OCI-LY3 (cell line): ENCODE measurements at regions not wholly inside any gene's neighbourhood (a gene's known extent, or its start where the extent isn't known, plus 50 kb on each side); places are given as distances from the start of the nearest gene placed in this dataset.

Experiments
- H2AFZ ChIP-seq: fragments of 200-600, 300-600 bp; shearing (Covaris generic); 2 replicates; pipeline ENCODE4 v1.6.0; 2014; ENCODE audit warnings: antibody characterized with exemption, low read depth, low read length
- H3K27ac ChIP-seq: fragments of 200-600, 300-600 bp; sonication (generic); 2 replicates; pipeline ENCODE4 v1.5.1; 2014; ENCODE audit warnings: mild to moderate bottlenecking, low read length, moderate library complexity, mixed read lengths
- H3K27me3 ChIP-seq: fragments of 200-600, 300-600 bp; sonication (generic); 2 replicates; pipeline ENCODE4 v1.6.1; 2014; ENCODE audit warnings: low read depth, low read length, mixed read lengths
- H3K36me3 ChIP-seq: fragments of 200-600, 300-600 bp; sonication (generic); replicated peaks from 2 replicates; pipeline ENCODE3; 2014; ENCODE audit warnings: low read depth, low read length, mixed read lengths
- H3K4me1 ChIP-seq: fragments of 300-600, 200-600 bp; sonication (generic); 2 replicates; pipeline ENCODE4 v1.6.1; 2014; ENCODE audit warnings: low read length, mixed read lengths
- H3K4me2 ChIP-seq: fragments of 200-600, 300-600 bp; sonication (generic); 2 replicates; pipeline ENCODE4 v1.6.1; 2014; ENCODE audit warnings: low read length, mixed read lengths
- H3K4me3 ChIP-seq: fragments of 300-600, 200-600 bp; sonication (generic); 2 replicates; pipeline ENCODE4 v1.5.1; 2014; ENCODE audit warnings: antibody characterized with exemption, mild to moderate bottlenecking, low read length, moderate library complexity
- H3K79me2 ChIP-seq: fragments of 300-600, 200-600 bp; shearing (Covaris generic); 2 replicates; pipeline ENCODE4 v1.6.1; 2014; ENCODE audit warnings: mild to moderate bottlenecking, low read length, mixed read lengths
- H3K9ac ChIP-seq: fragments of 300-600, 200-600 bp; shearing (Covaris generic); 2 replicates; pipeline ENCODE4 v1.6.0; 2014; ENCODE audit warnings: mild to moderate bottlenecking, low read length, moderate library complexity
- H3K9me3 ChIP-seq: fragments of 200-600, 300-600 bp; shearing (Covaris generic); 2 replicates; pipeline ENCODE4 v1.6.1; 2014; ENCODE audit warnings: low read length, mixed read lengths; ENCODE audit not compliant: insufficient read depth
- H4K20me1 ChIP-seq: fragments of 200-600, 300-600 bp; sonication (generic); 2 replicates; pipeline ENCODE4 v1.6.1; 2016; ENCODE audit warnings: low read length, mixed read lengths; ENCODE audit not compliant: insufficient read depth
- CTCF ChIP-seq: fragments of 200-600, 300-600 bp; sonication (generic); IDR thresholded peaks from 2 replicates; pipeline ENCODE4 v1.5.1; 2014; ENCODE audit warnings: antibody characterized with exemption, low read length, low read depth
- EZH2phosphoT487 ChIP-seq: fragments of 200-600 bp; shearing (Covaris generic); IDR thresholded peaks from 2 replicates; pipeline ENCODE4 v1.6.1; 2018; ENCODE audit warnings: antibody characterized with exemption, mixed run types, low read depth

GRCh38 chr6:166861961-166862286, 94.4 kb downstream of the RNASET2 start:
- 0 out of 2 replicates have a peak overlapping the region, but pooled peaks have one; percentile 17 for H2AFZ ChIP-seq
- peak overlapping the region; percentile 83 for H3K4me2 ChIP-seq
- TF ChIP-seq CTCF (no peak), EZH2phosphoT487 (no peak)
- no peak overlapping the region for H3K9ac ChIP-seq
- H3K4me3 ChIP-seq, result peak overlapping the region; percentile 75
- H3K9me3 ChIP-seq, result no peaks in the 10 kb centered on the region
- H3K27ac ChIP-seq, result no peak overlapping the region
- no peaks in the 10 kb centered on the region for H4K20me1 ChIP-seq
- 0 out of 2 replicates have a peak, but pooled peaks cover 2% of the 10 kb centered on the region for H3K4me1 ChIP-seq
- no peaks in the 10 kb centered on the region for H3K36me3 ChIP-seq
- peaks cover 49% of the 10 kb centered on the region for H3K27me3 ChIP-seq
- H3K79me2 ChIP-seq, result no peaks in the 10 kb centered on the region

- no peak overlapping the region for H2AFZ ChIP-seq
- H3K79me2 ChIP-seq, result no peaks in the 10 kb centered on the region
- H3K4me2 ChIP-seq, result no peak overlapping the region
- H3K36me3 ChIP-seq, result no peaks in the 10 kb centered on the region
- H3K9me3 ChIP-seq, result no peaks in the 10 kb centered on the region
- 0 out of 2 replicates have a peak, but pooled peaks cover 2% of the 10 kb centered on the region for H3K4me1 ChIP-seq
- no peaks in the 10 kb centered on the region for H4K20me1 ChIP-seq
- H3K27ac ChIP-seq, result no peak overlapping the region
- peaks cover 49% of the 10 kb centered on the region for H3K27me3 ChIP-seq
- TF ChIP-seq EZH2phosphoT487, result no peak
- TF ChIP-seq CTCF, result no peak
- no peak overlapping the region for H3K9ac ChIP-seq
- H3K4me3 ChIP-seq, result no peak overlapping the region
Measured at GRCh38 chr6:166861304-166861703, 95.0 kb downstream of the RNASET2 start.

- Histone ChIP-seq H3K27me3 (peaks cover 52% of the 10 kb centered on the region), H3K27ac (no peak overlapping the region), H3K9ac (no peak overlapping the region), H2AFZ (no peak overlapping the region), H3K4me2 (no peak overlapping the region), H3K9me3 (no peaks in the 10 kb centered on the region), H3K36me3 (no peaks in the 10 kb centered on the region), H3K4me3 (no peak overlapping the region), H4K20me1 (no peaks in the 10 kb centered on the region), H3K4me1 (0 out of 2 replicates have a peak, but pooled peaks cover 2% of the 10 kb centered on the region), H3K79me2 (no peaks in the 10 kb centered on the region)
- no peak for TF ChIP-seq CTCF
- TF ChIP-seq EZH2phosphoT487, result no peak
Measured at GRCh38 chr6:166860392-166860791, 96.0 kb downstream of the RNASET2 start.

- Histone ChIP-seq H2AFZ (no peak overlapping the region), H3K36me3 (no peaks in the 10 kb centered on the region), H3K27ac (no peak overlapping the region), H3K4me2 (no peak overlapping the region), H4K20me1 (no peaks in the 10 kb centered on the region), H3K9me3 (no peaks in the 10 kb centered on the region), H3K9ac (no peak overlapping the region), H3K79me2 (no peaks in the 10 kb centered on the region), H3K27me3 (peaks cover 14% of the 10 kb centered on the region), H3K4me1 (no peaks in the 10 kb centered on the region), H3K4me3 (no peak overlapping the region)
- TF ChIP-seq CTCF (no peak), EZH2phosphoT487 (no peak)
Measured at GRCh38 chr6:166855416-166855815, 100.9 kb downstream of the RNASET2 start.
